A549 (cell line): ENCODE measurements at regions not wholly inside any gene's neighbourhood (a gene's known extent, or its start where the extent isn't known, plus 50 kb on each side); places are given as distances from the start of the nearest gene placed in this dataset.
A peak's percentile ranks its signal among the peaks of the same experiment; 100 is the strongest.

ENCODE experiments used
- ATAC-seq, 2 experiments: fragments of 200-7000 bp in 1 of 2; fragments of >200 bp in 1 of 2; cut with Nextera tagmentation in 1 of 2; cut with Tn5 transposase in 1 of 2; 3 replicates each; pipeline versions ENCODE4 v1.8.0 to v1.9.1; 2018 to 2020; ENCODE audit warnings: mild to moderate bottlenecking in 1 of 2, moderate library complexity in 1 of 2
- CTCF ChIA-PET: fragments of 300-600 bp; sonication (Branson Sonifier 250); formaldehyde crosslinking; extraction: SDS; loops from one replicate; lab custom pipeline; 2021; ENCODE audit warnings: antibody characterized with exemption, inconsistent platforms; lab: Yijun Ruan, JAX
- POLR2A ChIA-PET: fragments of 350-600 bp; formaldehyde crosslinking; extraction: SDS; loops from one replicate; lab custom pipeline; 2021; ENCODE audit warnings: antibody characterized with exemption, inconsistent platforms; lab: Yijun Ruan, JAX
- DNase-seq, 2 experiments: peaks; one replicate each; pipeline versions ENCODE4 v3.0.0 to v3.0.0-alpha.2; 2011 to 2016; ENCODE audit warnings: low read depth in 1 of 2, low spot score in 1 of 2
- FAIRE-seq: peaks from 2 replicates; lab custom pipeline; 2011; peaks lifted over from hg19 to GRCh38; lab: Jason Lieb, UNC
- H3K27ac ChIP-seq, 2 experiments: fragments of >200 bp; sonication (Bioruptor Twin); formaldehyde crosslinking; 3 replicates each; pipeline ENCODE4 v1.5.1; 2016 to 2017
- H3K4me1 ChIP-seq: fragments of >200 bp; sonication (Bioruptor Twin); formaldehyde crosslinking; 3 replicates; pipeline ENCODE4 v1.6.1; 2016
- H3K4me2 ChIP-seq: fragments of >200 bp; sonication (Bioruptor Twin); formaldehyde crosslinking; 3 replicates; pipeline ENCODE4 v1.6.1; 2016
- H3K4me3 ChIP-seq: fragments of >200 bp; sonication (Bioruptor Twin); formaldehyde crosslinking; 3 replicates; pipeline ENCODE4 v1.5.1; 2016
- H3K9me3 ChIP-seq: fragments of >200 bp; sonication (Bioruptor Twin); formaldehyde crosslinking; 3 replicates; pipeline ENCODE4 v1.6.1; 2016
- CHD4 ChIP-seq: fragments of 200-600 bp; sonication (generic); IDR thresholded peaks from 2 replicates; pipeline ENCODE4 v1.6.1; 2016; ENCODE audit warnings: antibody characterized with exemption, mild to moderate bottlenecking, borderline replicate concordance
- ESRRA ChIP-seq: fragments of 150-350 bp; IDR thresholded peaks from 2 replicates; pipeline ENCODE4 v1.6.1; 2014; ENCODE audit warnings: mild to moderate bottlenecking, low read length, borderline replicate concordance
- FOSB ChIP-seq: fragments of 250-450 bp; sonication (Bioruptor Pico); IDR thresholded peaks from 2 replicates; pipeline ENCODE4 v1.5.0; 2020; ENCODE audit warnings: mild to moderate bottlenecking, moderate library complexity
- FOSL2 ChIP-seq, 2 experiments: fragments of 450-650 bp in 1 of 2; fragments of >200 bp in 1 of 2; sonication (Bioruptor Twin) in 1 of 2; formaldehyde crosslinking; IDR thresholded peaks; 2 replicates each; pipeline versions ENCODE4 v1.5.0 to v1.6.1; 2016 to 2020; ENCODE audit warnings: mild to moderate bottlenecking in 1 of 2, moderate library complexity in 1 of 2
- HDAC2 ChIP-seq: fragments of 200-600 bp; sonication (generic); IDR thresholded peaks from 2 replicates; pipeline ENCODE4 v1.6.1; 2016
- JUN ChIP-seq, 2 experiments: fragments of >200 bp; sonication (Bioruptor Twin); formaldehyde crosslinking; IDR thresholded peaks; 2 replicates in 1 of 2; 3 replicates in 1 of 2; pipeline ENCODE4 v1.6.1; 2016 to 2017
- MAFK ChIP-seq: fragments of 450-650 bp; IDR thresholded peaks from 2 replicates; pipeline ENCODE4 v1.6.1; 2014; ENCODE audit not compliant: partially characterized antibody
- MYC ChIP-seq: IDR thresholded peaks from 2 replicates; pipeline ENCODE4 v1.6.1; 2012; ENCODE audit warnings: mild to moderate bottlenecking, inconsistent platforms, low read length, improper control_type of control experiment, borderline replicate concordance
- NPAS2 ChIP-seq: fragments of 250-450 bp; sonication (Bioruptor Pico); IDR thresholded peaks from 2 replicates; pipeline ENCODE4 v1.8.0; 2022; ENCODE audit warnings: mild to moderate bottlenecking, moderate library complexity, borderline replicate concordance
- NR3C1 ChIP-seq: fragments of >200 bp; sonication (Bioruptor Twin); formaldehyde crosslinking; IDR thresholded peaks from 3 replicates; pipeline ENCODE4 v1.6.1; 2017
- RAD21 ChIP-seq, 2 experiments: fragments of >200 bp in 1 of 2; sonication (Bioruptor Twin) in 1 of 2; formaldehyde crosslinking in 1 of 2; IDR thresholded peaks in 1 of 2; conservative IDR thresholded peaks in 1 of 2; 2 replicates in 1 of 2; 3 replicates in 1 of 2; pipeline ENCODE4 v1.6.1; 2012 to 2018; ENCODE audit warnings: inconsistent platforms in 1 of 2
- RARB ChIP-seq: fragments of 250-450 bp; sonication (Bioruptor Pico); IDR thresholded peaks from 2 replicates; pipeline ENCODE4 v1.8.0; 2021; ENCODE audit warnings: mild to moderate bottlenecking, moderate library complexity
- RCOR1 ChIP-seq: fragments of 150-350 bp; IDR thresholded peaks from 2 replicates; pipeline ENCODE4 v1.6.1; 2014; ENCODE audit warnings: antibody characterized with exemption, low read length, low read depth
- REST ChIP-seq: fragments of 200-600 bp; sonication (generic); IDR thresholded peaks from 2 replicates; pipeline ENCODE4 v1.6.1; 2016; ENCODE audit warnings: antibody characterized with exemption, mild to moderate bottlenecking, moderate library complexity
- RFX5 ChIP-seq: fragments of 450-650 bp; IDR thresholded peaks from 2 replicates; pipeline ENCODE4 v1.7.1; 2014; ENCODE audit warnings: antibody characterized with exemption, mild to moderate bottlenecking, moderate library complexity
- SMC3 ChIP-seq: fragments of >200 bp; sonication (Bioruptor Twin); formaldehyde crosslinking; IDR thresholded peaks from 3 replicates; pipeline ENCODE4 v1.6.1; 2018; ENCODE audit warnings: inconsistent platforms
- TFCP2L1 ChIP-seq: fragments of 250-450 bp; sonication (Bioruptor Pico); IDR thresholded peaks from 2 replicates; pipeline ENCODE4 v1.5.0; 2021; ENCODE audit warnings: mild to moderate bottlenecking
- ZC3H11A ChIP-seq: fragments of 450-650 bp; IDR thresholded peaks from 2 replicates; pipeline ENCODE4 v1.6.1; 2014; ENCODE audit warnings: antibody characterized with exemption, mild to moderate bottlenecking
- ZNF302 ChIP-seq: fragments of 250-450 bp; sonication (Bioruptor Pico); IDR thresholded peaks from 2 replicates; pipeline ENCODE4 v1.9.0; 2021; ENCODE audit warnings: inconsistent platforms, mild to moderate bottlenecking, moderate library complexity
- WGBS: methylation state at CpG from one replicate; pipeline ENCODE4 v1.1.6; 2017; ENCODE audit errors: missing lambda C conversion rate; 5-methylcytosine and 5-hydroxymethylcytosine counted together
- TF ChIP-seq, protein P1 (sequence below): IDR thresholded peaks from 2 replicates; pipeline ENCODE4 v1.6.1; 2012
- TF ChIP-seq, protein P2 (sequence below): fragments of >200 bp; sonication (Bioruptor Twin); formaldehyde crosslinking; IDR thresholded peaks from 3 replicates; pipeline ENCODE4 v1.6.1; 2016

DNA sequence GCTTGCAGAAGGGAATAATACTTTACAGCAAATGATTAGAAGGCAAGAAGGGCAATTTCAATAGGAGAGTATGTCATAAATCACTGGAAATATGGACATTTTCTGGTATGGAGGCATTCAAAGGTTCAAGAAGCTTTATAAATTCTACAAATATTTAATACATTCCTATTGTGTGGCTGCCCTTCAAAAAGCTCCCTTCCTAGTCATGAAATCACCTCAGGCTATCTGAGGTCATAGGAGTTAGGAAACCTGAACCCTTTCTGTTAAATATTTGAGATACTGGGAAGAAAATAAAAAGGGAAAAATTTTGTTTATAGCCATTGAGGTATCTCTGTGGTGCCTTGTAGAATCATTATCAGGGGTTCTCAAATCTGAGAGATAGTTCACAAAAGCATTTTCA lies 316.8 kb upstream of the EMCN start:
- ChIA-PET CTCF (no interaction called here), POLR2A (no interaction called here)
- Histone ChIP-seq H3K4me3 (no peak overlapping the region), H3K9me3 (no peaks in the 10 kb centered on the region), H3K4me2 (no peak overlapping the region), H3K27ac (no peak overlapping the region), H3K4me1 (no peaks in the 10 kb centered on the region)
- no peak for ATAC-seq
- FAIRE-seq = no peak
- no peak for DNase-seq
- TF ChIP-seq NPAS2 (CRISPR knock-in tag) = no peak
- TF ChIP-seq RARB (CRISPR knock-in tag) = no peak
- TF ChIP-seq SMC3 = no peak
- no peak for TF ChIP-seq RFX5
- no peak for TF ChIP-seq HDAC2
- no peak for TF ChIP-seq ESRRA
- no peak for TF ChIP-seq TFCP2L1
- TF ChIP-seq, protein P1, sequence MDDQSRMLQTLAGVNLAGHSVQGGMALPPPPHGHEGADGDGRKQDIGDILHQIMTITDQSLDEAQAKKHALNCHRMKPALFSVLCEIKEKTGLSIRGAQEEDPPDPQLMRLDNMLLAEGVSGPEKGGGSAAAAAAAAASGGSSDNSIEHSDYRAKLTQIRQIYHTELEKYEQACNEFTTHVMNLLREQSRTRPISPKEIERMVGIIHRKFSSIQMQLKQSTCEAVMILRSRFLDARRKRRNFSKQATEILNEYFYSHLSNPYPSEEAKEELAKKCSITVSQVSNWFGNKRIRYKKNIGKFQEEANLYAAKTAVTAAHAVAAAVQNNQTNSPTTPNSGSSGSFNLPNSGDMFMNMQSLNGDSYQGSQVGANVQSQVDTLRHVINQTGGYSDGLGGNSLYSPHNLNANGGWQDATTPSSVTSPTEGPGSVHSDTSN = no peak
- TF ChIP-seq RCOR1 = no peak
- no peak for TF ChIP-seq FOSL2 (IDR thresholded peaks at IDR 0.05)
- no peak for TF ChIP-seq FOSL2 (CRISPR knock-in tag; IDR thresholded peaks at IDR 0.05)
- no peak for TF ChIP-seq RAD21 (conservative IDR thresholded peaks at IDR 0.05 in 1 of 2, IDR thresholded peaks at IDR 0.05 in 1 of 2)
- no peak for TF ChIP-seq NR3C1
- TF ChIP-seq MYC = no peak
- TF ChIP-seq, protein P2, sequence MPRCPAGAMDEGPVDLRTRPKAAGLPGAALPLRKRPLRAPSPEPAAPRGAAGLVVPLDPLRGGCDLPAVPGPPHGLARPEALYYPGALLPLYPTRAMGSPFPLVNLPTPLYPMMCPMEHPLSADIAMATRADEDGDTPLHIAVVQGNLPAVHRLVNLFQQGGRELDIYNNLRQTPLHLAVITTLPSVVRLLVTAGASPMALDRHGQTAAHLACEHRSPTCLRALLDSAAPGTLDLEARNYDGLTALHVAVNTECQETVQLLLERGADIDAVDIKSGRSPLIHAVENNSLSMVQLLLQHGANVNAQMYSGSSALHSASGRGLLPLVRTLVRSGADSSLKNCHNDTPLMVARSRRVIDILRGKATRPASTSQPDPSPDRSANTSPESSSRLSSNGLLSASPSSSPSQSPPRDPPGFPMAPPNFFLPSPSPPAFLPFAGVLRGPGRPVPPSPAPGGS = no peak
- no peak for TF ChIP-seq CHD4
- TF ChIP-seq ZC3H11A = no peak
- TF ChIP-seq ZNF302 (CRISPR knock-in tag) = no peak
- TF ChIP-seq JUN (IDR thresholded peaks at IDR 0.05) = no peak
- no peak for TF ChIP-seq MAFK
- TF ChIP-seq FOSB (CRISPR knock-in tag) = no peak

GRCh38 chr4:100833906-100834305 lies 316.1 kb upstream of the EMCN start:
- Histone ChIP-seq H3K4me3 (no peak overlapping the region), H3K9me3 (no peaks in the 10 kb centered on the region), H3K27ac (no peak overlapping the region), H3K4me1 (no peaks in the 10 kb centered on the region), H3K4me2 (no peak overlapping the region)
- ATAC-seq = no peak
- no peak for DNase-seq
- 84% methylated on average over 1 of the region's 1 CpG for WGBS
- ChIA-PET POLR2A (no interaction called here), CTCF (no interaction called here)
- TF ChIP-seq MAFK (peak; percentile 40), SMC3 (no peak), REST (no peak)
- no peak for FAIRE-seq
